B cell (primary cell): ENCODE measurements at regions not wholly inside any gene's neighbourhood (a gene's known extent, or its start where the extent isn't known, plus 50 kb on each side); places are given as distances from the start of the nearest gene placed in this dataset.
"Not testable (repeated sequence)": the region's sequence is repeated elsewhere in the genome, so short reads cannot be mapped to it uniquely, and the experiment has no call there.

ENCODE experiments used
- ATAC-seq: fragments of 200-7000 bp; cut with Tn5 transposase; one replicate; pipeline ENCODE4 v1.10.0; 2021; ENCODE audit warnings: low read depth, mild to moderate bottlenecking, moderate number of reproducible peaks, moderate library complexity
- CTCF ChIA-PET: fragments of 350-600 bp; sonication (Branson Sonifier 250); formaldehyde crosslinking; loops from one replicate; lab custom pipeline; 2021; ENCODE audit warnings: antibody characterized with exemption, inconsistent platforms; lab: Charles Lee
- POLR2A ChIA-PET: fragments of 350-600 bp; sonication (Branson Sonifier 250); formaldehyde crosslinking; loops from one replicate; lab custom pipeline; 2021; ENCODE audit warnings: antibody characterized with exemption; lab: Charles Lee
- DNase-seq: peaks from one replicate; pipeline ENCODE4 v3.0.0; 2013
- H2AFZ ChIP-seq: 2 replicates; pipeline ENCODE4 v1.6.1; 2012; ENCODE audit warnings: mild to moderate bottlenecking, low read depth, low read length; ENCODE audit not compliant: insufficient read depth, poor library complexity, severe bottlenecking
- H3K27ac ChIP-seq, 2 donors: 1 replicate in 1 of 2; 2 replicates in 1 of 2; pipeline ENCODE4 v1.5.1; 2012 to 2013; ENCODE audit warnings: low read length in 2 of 2, mild to moderate bottlenecking in 2 of 2, moderate library complexity in 1 of 2
- H3K27me3 ChIP-seq, 4 experiments: fragments of 200-600 bp in 1 of 4; sonication (generic) in 1 of 4; replicated peaks in 1 of 4; 1 replicate in 2 of 4; 2 replicates in 2 of 4; pipeline versions ENCODE4 v1.6.1 to v1.7.0; 2013 to 2016; ENCODE audit warnings: low read length in 3 of 4, mild to moderate bottlenecking in 2 of 4, mixed read lengths in 1 of 4, moderate library complexity in 1 of 4; ENCODE audit not compliant: insufficient read depth in 4 of 4, control insufficient read depth in 3 of 4; ENCODE audit errors: control extremely low read depth in 1 of 4
- H3K36me3 ChIP-seq, 2 experiments: replicated peaks in 1 of 2; 1 replicate in 1 of 2; 2 replicates in 1 of 2; pipeline versions ENCODE4 v1.6.1 to v1.7.1; 2013; ENCODE audit warnings: low read length in 1 of 2; ENCODE audit not compliant: insufficient read depth in 2 of 2, control insufficient read depth in 1 of 2; ENCODE audit errors: control extremely low read depth in 1 of 2, extremely low read depth in 1 of 2
- H3K4me1 ChIP-seq, 2 donors: fragments of 200-600 bp in 1 of 2; sonication (generic) in 1 of 2; 1 replicate in 1 of 2; 2 replicates in 1 of 2; pipeline versions ENCODE4 v1.5.1 to v1.6.1; 2013 to 2017; ENCODE audit warnings: low read length in 2 of 2; ENCODE audit not compliant: control insufficient read depth in 2 of 2, insufficient read depth in 2 of 2
- H3K4me2 ChIP-seq: replicated peaks from 2 replicates; pipeline ENCODE3; 2012; ENCODE audit warnings: mild to moderate bottlenecking, low read depth, low read length; ENCODE audit not compliant: poor library complexity, severe bottlenecking
- H3K4me3 ChIP-seq, 5 experiments: fragments of 200-600 bp in 1 of 5; sonication (generic) in 1 of 5; 1 replicate in 3 of 5; 2 replicates in 2 of 5; pipeline versions ENCODE4 v1.5.1 to v1.7.0; 2011 to 2016; ENCODE audit warnings: low read length in 4 of 5, mild to moderate bottlenecking in 4 of 5, low read depth in 2 of 5, control low read depth in 1 of 5, moderate library complexity in 1 of 5; ENCODE audit not compliant: insufficient read depth in 1 of 5; ENCODE audit errors: control extremely low read depth in 1 of 5, extremely low read depth in 1 of 5
- H3K79me2 ChIP-seq: fragments of 200-600 bp; sonication (generic); one replicate; pipeline ENCODE4 v1.6.0; 2016; ENCODE audit warnings: low read length; ENCODE audit not compliant: control insufficient read depth, insufficient read depth
- H3K9ac ChIP-seq: fragments of 200-600 bp; sonication (generic); 2 replicates; pipeline ENCODE4 v1.6.1; 2017; ENCODE audit warnings: mild to moderate bottlenecking, low read length, moderate library complexity
- H3K9me3 ChIP-seq, 3 donors: one replicate each; pipeline versions ENCODE4 v1.6.1 to v1.7.1; 2013; ENCODE audit warnings: low read length in 2 of 3; ENCODE audit not compliant: control insufficient read depth in 2 of 3, insufficient read depth in 1 of 3; ENCODE audit errors: control extremely low read depth in 1 of 3
- H4K20me1 ChIP-seq: 2 replicates; pipeline ENCODE4 v1.6.0; 2012; ENCODE audit warnings: mild to moderate bottlenecking, low read length; ENCODE audit not compliant: insufficient read depth, control insufficient read depth, poor library complexity, severe bottlenecking
- H3K27ac Mint-ChIP-seq: one replicate; pipeline ENCODE4 v1.8.0; 2021; ENCODE audit warnings: mixed read lengths
- H3K27me3 Mint-ChIP-seq: one replicate; pipeline ENCODE4 v1.8.0; 2021; ENCODE audit warnings: mixed read lengths
- H3K4me1 Mint-ChIP-seq: one replicate; pipeline ENCODE4 v1.8.0; 2021; ENCODE audit warnings: mixed read lengths
- H3K4me3 Mint-ChIP-seq: one replicate; pipeline ENCODE4 v1.8.0; 2021; ENCODE audit warnings: mixed read lengths
- H3K9me3 Mint-ChIP-seq: one replicate; pipeline ENCODE4 v1.8.0; 2022; ENCODE audit warnings: mixed read lengths; ENCODE audit not compliant: insufficient read depth
- EZH2 ChIP-seq: IDR thresholded peaks from 2 replicates; pipeline ENCODE4 v1.6.1; 2012; ENCODE audit warnings: borderline replicate concordance, low read depth, mild to moderate bottlenecking, moderate library complexity, low read length; ENCODE audit not compliant: insufficient read depth, poor library complexity, severe bottlenecking
- WGBS: methylation state at CpG from one replicate; pipeline ENCODE4 v1.1.5; 2013; ENCODE audit warnings: missing lambda C conversion rate; ENCODE audit not compliant: insufficient coverage; 5-methylcytosine and 5-hydroxymethylcytosine counted together
- intact Hi-C: fragments of 100-400 bp; cut with micrococcal nuclease; formaldehyde crosslinking; loops from one replicate; pipeline ENCODE4 v1.10.0; 2022

DNA sequence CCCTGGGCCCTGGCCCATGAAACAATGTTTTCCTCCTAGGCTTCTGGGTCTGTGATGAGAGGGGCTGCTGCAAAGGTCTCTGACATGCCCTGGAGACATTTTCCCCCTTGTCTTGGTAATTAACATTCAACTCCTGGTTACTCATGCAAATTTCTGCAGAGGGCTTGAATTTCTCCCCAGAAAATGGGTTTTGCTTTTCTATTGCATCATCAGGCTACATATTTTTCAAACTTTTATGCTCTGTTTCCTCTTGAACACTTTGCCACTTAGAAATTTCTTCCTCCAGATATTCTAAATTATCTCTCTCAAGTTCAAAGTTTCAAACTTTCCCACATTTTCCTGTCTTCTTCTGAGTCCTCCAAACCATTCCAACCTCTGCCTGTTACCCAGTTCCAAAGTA, 98.2 kb upstream of the TCF21 start:
- H3K4me3 ChIP-seq, ATAC-seq, H3K36me3 ChIP-seq, H4K20me1 ChIP-seq, H3K27me3 ChIP-seq, intact Hi-C loops, H3K9ac ChIP-seq, H3K27ac Mint-ChIP-seq, H3K9me3 ChIP-seq, H3K79me2 ChIP-seq, CTCF ChIA-PET, H3K4me1 Mint-ChIP-seq, DNase-seq, POLR2A ChIA-PET, H3K4me1 ChIP-seq, H3K4me3 Mint-ChIP-seq, H3K4me2 ChIP-seq, H3K27ac ChIP-seq, H2AFZ ChIP-seq: not testable (repeated sequence)
- Mint-ChIP-seq H3K27me3 (peaks cover 13% of the 10 kb centered on the region), H3K9me3 (peaks cover 14% of the 10 kb centered on the region)

DNA sequence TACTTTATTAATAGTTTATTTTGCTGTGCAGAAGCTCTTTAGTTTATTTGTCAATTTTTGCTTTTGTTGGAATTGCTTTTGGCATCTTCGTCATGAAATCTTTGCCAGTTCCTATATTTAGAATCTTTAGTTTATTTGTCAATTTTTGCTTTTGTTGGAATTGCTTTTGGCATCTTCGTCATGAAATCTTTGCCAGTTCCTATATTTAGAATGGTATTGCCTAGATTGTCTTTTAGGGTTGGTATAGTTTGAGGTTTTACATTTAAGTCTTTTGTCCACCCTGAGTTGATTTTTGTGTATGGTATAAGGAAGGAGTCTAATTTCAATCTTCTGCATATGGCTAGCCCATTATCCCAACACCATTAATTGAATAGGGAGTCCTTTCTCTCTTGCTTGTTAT, 93.9 kb upstream of the TCF21 start:
- POLR2A ChIA-PET, H3K4me1 ChIP-seq, H4K20me1 ChIP-seq, H3K9ac ChIP-seq, H2AFZ ChIP-seq, intact Hi-C loops, H3K36me3 ChIP-seq, H3K4me2 ChIP-seq, H3K27me3 ChIP-seq, H3K27ac Mint-ChIP-seq, H3K4me3 Mint-ChIP-seq, ATAC-seq, H3K9me3 ChIP-seq, H3K27me3 Mint-ChIP-seq, H3K4me3 ChIP-seq, H3K79me2 ChIP-seq, DNase-seq, H3K27ac ChIP-seq, CTCF ChIA-PET, H3K4me1 Mint-ChIP-seq: not testable (repeated sequence)
- no CpG with 5 or more reads among the region's 2 CpGs for WGBS
- peaks cover 19% of the 10 kb centered on the region for H3K9me3 Mint-ChIP-seq

DNA sequence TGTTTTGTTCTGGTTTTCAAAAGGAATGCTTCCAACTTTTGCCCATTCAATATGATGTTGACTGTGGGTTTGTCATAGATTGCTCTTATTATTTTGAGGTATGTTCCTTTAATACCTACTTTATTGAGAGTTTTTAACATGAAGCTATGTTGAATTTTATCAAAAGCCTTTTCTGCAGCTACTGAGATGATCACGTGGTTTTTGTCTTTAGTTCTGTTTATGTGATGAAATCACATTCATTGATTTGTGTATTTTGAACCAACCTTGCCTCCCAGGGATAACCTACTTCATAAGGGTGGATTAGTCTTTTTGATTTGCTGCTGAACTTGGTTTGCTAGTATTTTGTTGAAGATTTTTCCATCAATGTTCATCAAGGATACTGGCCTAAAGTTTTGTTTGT, 92.7 kb upstream of the TCF21 start:
- Mint-ChIP-seq H3K27me3 (peaks cover 4% of the 10 kb centered on the region), H3K9me3 (peaks cover 19% of the 10 kb centered on the region), H3K27ac (no peak overlapping the region), H3K4me1 (no peaks in the 10 kb centered on the region), H3K4me3 (no peak overlapping the region)
- CTCF ChIA-PET, result no interaction called here
- H3K36me3 ChIP-seq, result no peaks in the 10 kb centered on the region
- no peak for TF ChIP-seq EZH2
- intact Hi-C loops, result no loop called here
- no peak overlapping the region for H3K4me2 ChIP-seq
- H3K27me3 ChIP-seq, result no peaks in the 10 kb centered on the region
- POLR2A ChIA-PET, result no interaction called here
- no CpG with 5 or more reads among the region's 1 CpG for WGBS
- H3K27ac ChIP-seq, result no peak overlapping the region
- no peak for DNase-seq
- peaks cover 0 to 5% (median 0%) of the 10 kb centered on the region in 3 donors for H3K9me3 ChIP-seq
- H3K9ac ChIP-seq, result no peak overlapping the region
- no peaks in the 10 kb centered on the region for H4K20me1 ChIP-seq
- ATAC-seq, result no peak
- no peak overlapping the region for H3K4me3 ChIP-seq
- H3K4me1 ChIP-seq, result no peaks in the 10 kb centered on the region
- H3K79me2 ChIP-seq, result no peaks in the 10 kb centered on the region
- no peak overlapping the region for H2AFZ ChIP-seq
